8988T (cell line): ENCODE measurements at regions not wholly inside any gene's neighbourhood (a gene's known extent, or its start where the extent isn't known, plus 50 kb on each side); places are given as distances from the start of the nearest gene placed in this dataset.

Experiments used
- DNase-seq: peaks from one replicate; pipeline ENCODE4 v3.0.0; 2011

DNA sequence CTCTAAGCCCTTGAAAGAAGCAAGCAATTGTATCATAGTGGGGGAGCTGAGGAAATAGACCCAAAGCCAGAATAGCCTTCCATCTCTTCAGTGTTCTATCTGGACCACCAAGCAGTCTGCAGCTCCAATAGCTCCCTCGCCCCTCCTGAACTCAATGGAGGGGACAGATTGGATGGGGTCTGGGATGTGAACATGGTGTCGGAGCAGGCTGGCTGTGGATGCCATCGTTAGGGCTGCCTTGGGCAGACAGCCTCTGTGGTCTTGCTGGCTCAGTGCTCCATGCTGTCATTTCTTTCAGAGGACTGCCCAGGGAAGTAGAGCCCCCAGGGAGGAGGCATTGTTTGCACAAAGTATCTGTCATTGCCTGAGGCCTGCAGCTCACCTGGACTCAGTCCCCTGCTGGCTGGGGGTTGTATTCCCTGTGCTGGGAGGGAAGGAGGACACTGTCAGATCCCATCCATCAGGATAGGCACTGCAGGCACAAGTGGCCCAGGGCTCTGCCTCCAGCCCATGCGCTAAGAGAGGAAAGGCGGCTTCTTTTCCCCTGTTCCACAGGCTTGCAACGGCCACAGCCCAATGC, 537.7 kb downstream of the BUD13 start:
- no peak for DNase-seq

DNA sequence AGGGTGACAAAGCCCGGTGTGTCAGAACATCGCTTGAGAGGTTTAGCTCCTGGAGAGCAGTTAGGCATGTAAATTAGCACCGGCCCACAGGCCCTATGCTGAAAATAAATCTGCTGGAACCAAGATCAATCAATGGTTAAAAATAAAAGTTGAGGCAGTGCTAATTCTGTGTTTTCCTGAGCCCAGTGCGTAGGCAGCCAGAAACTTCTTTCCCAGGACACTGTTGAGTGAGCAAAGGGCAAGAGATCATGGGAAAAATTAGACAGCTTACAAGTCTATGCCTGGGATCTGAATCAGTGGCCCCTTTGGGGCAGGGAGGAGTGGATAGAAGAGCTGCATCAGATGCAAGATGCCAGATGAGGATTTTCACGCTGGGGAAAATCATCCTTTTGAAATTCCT, 539.2 kb downstream of the BUD13 start:
- no peak for DNase-seq

DNA sequence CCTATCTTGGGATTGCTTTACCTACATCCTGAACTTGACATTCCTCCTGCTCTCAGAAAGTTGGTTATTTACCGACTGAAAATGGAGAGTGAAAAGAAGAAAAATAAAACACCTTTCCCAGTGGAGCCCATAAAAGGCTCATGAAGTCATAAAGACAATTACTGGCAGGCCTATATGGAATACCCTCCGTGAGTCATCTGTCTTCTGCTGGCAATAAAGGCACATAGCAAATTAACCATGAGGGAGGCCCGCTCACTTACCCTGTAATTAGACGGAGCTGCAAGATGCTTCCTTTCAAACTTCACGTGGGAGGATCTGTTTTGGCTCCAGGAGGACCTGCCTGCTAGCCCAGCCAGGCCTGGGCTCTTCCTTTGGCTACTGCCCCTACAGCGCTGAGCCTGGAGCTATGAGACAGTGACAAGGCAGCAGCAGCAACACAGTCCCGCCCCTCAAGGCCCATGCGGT, 540.4 kb downstream of the BUD13 start:
- no peak for DNase-seq

DNA sequence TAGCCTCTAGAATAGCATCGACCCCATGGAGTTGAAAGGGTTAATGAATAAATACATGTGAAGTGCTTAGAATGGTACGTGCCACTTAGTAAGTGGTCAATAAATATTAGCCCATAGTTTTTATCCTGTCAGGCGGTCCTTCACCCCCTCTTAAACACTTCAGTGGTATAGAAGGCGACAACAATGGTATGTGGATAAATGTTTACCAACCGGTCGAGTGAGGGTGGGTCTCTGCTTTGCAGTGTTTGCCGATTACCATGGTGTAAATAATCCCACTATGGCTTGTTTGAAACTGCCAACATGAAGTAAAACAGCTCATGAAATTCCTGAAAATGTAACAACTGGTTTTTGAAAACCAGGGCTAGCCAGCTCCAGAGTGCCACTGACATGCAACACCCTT, 541.2 kb downstream of the BUD13 start:
- no peak for DNase-seq

DNA sequence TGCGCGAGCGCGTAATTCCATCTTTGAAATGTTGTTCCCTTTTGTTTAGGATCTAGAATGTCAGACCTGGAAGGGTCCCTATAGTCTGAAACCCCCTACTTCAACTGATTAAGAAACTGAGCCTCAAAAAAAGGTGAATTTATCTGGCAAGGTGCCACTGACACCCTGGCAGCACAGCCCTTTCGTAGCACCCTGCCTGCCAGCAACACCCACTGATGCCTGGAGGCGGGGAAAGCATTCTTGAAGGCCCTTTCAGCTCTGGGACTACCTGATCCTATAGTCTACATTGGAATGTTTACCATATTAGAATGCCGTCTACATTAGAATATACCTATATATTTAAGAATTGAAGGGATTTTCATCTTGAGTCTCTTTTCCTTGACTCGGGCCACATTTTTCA, 542.3 kb downstream of the BUD13 start:
- no peak for DNase-seq

DNA sequence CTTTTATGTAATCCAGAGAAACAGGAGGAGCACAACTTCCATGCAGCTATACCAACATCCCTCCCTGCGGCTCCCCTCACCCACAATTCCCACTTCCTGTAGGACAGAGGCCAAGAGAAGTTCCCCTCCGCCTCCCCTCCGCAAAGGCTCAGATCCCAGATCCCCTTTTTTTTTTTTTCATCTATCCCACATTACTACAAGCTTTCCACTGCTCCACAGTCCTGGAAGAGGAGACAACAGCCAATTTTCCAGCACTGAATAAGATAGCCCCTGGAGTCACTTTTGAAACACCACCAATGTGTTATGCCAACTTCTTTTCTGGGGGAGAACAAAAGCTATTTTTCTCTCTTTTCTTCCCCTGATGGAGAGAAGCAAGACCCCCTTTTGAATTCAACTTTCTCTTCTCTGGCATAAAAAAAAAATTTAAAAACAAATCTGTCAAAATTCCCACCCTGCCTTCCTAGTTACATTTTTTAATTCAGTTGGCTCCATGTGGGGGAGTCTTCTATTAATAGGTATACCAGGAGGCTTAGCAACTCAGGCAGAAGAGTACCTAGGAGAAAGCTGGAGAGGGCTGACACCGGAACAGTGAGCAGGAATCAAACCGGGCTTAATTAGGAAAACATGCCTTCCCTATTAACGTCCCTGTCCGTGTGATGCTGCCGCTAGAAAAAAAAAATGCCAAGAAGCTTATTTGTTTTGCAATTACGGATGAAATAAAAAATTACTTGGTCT, 543.4 kb downstream of the BUD13 start:
- no peak for DNase-seq

DNA sequence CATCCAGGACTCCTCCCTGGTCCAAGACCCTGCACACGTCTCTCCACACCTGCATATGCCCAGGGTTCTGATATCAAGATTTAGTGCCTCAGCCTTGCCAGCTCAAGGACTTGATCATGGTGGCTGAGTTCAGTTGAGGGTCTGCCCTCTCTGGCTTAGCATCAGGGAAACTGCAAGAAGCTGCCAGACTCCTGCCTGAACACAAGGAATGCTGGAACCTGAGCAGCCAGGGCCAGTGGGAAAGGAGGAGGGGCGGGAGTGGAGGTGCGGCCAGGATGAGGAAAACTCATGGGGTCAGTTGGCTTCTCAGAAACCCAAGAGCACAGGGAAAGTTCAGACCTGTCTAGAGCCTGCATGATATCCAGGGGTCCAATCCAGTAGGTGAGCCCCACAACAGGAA, 546.1 kb downstream of the BUD13 start:
- DNase-seq, result no peak

DNA sequence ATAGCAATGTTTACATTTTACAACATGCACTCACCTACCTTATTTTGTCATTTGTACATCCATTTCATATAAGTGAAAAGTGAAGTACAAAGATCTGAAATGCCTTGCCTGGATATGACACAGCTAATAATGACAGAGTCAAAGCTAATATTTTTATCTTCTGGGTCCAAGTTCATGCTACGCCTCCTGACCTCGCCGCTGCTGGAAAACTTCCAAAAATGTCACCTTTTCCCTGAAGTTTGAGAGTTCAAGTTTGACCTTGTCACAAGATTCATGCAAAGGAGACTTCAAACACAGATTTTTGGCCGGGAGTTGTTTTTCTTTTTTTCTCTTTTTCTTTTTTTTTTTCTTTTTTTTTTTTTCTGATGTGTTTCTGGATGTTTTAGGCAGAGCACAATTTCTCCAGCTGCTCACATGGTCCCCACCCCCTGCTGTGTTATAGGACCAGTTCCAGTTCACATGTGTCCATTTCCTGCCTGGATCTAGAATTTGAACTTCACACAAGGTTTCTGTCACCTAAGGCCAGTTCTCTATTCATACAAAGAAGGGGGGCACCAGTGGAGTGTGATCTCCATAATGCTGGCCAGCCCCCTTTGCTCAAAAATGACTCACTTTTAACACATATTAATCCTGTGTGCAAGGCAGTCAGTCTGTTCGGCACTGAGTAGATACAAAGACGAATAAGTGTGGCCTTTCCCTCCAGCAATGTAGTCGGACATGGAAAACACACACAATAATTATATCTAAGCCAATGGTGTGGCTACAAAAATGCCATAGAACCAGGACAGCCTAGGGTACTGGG, 546.8 kb downstream of the BUD13 start:
- DNase-seq, result no peak

DNA sequence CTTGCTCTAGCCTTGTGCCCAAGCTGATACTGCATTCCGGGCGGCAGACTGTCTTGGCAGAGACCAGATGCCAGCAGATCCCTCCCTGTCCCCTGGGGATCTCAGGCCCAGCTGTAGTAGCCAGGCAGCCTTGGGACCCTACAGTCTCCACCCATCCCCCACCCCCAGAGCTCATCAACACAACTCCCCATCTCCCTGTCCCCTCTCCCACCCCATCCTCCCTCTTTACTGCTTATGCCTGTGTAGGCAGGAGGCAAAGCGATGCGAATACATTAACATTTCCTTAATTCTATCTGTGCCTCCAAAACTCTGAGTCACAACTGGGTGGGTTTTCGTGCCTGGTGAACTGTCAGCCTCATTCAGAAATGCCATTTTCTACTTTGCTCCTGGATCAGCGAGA, 547.6 kb downstream of the BUD13 start:
- no peak for DNase-seq

DNA sequence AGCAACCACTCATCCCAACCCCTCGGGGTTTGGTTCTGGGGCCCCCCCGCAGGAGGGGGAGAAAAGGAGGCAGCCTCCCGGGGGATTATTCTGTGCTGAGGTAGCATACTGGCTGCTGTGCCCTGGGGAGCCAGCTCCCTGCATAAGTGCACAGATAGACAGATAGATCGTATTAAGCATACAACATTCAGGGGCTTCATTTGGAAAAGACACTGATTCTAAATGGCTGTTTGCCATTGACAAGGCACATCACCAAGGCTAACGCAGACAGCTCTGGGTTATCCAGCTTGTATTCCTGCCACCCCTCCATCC, 547.9 kb downstream of the BUD13 start:
- no peak for DNase-seq

DNA sequence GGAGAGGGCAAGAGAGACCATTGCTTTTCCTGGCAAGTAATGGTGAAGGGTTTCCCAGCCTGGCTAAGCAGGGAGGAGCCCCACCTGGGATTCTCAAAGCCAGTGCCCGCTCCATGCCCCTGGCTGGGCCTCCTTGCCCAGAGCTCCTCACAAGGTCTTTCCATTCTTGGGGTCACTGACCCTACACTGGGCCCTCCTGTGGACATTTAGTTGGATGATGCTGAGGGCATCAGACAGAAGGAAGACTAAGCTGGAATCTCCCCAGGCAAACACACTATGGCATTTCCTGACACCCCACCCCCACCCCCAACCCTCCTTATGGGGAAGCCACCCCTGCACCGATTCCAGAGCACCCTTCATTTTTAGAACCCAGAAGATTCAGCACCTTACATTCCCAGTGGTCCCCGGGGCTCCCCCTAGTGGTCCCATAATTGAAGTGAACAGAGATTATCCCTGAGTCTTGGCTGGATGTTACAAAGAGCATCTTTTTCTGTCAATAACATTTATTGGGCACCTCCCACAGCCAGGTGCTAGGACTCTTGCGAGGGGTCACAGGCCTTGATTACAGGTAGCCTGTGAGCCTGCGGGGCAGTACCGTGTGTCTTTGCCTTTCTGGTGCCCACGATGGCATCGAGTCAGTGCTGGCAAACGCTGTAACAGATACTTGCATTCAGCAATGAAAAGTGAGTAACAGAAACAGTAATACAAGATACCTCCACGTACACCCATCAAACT, 548.5 kb downstream of the BUD13 start:
- DNase-seq, result peak; percentile 24

DNA sequence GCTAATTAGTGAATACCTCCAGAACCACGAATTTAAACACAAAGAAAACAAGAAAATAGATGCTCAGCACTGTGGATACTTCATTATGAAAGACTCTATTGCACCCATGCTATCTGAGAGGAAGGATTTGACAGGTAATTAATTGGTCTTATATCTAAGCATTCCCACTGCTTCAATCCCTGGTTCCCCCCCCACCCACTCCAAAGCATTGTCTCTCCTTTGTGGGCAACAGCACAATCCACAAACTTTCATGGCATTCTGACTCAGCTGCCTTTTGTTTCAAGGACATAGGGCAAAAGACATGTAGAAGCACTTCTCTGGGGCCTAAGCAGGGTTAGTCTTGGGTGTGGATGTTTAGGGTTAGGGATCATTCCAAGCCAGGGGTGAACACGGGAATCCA, 551.4 kb downstream of the BUD13 start:
- DNase-seq, result no peak

DNA sequence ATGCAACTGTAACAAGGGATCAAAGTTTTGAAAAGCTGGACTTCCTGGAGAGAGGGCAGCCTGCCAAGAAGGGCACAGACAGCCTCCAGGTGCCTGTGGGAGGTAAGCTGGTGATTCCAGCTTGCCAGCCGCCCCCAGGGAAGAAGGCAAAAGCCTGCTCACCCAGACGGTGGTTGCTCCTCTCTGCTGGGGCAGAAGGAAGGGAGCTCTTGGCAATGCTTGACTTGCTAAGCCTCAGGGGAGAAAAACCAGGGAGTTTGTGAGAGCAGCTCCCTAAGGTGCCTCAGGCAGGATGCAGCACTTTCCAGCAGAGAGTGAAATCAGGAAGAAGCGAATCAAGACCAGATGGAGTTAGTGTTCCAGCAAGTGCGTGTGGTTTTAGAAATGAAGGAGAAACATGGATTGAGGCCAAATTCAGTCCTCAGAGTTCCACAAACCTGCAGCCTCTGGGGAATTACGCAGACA, 553.6 kb downstream of the BUD13 start:
- DNase-seq, result no peak

DNA sequence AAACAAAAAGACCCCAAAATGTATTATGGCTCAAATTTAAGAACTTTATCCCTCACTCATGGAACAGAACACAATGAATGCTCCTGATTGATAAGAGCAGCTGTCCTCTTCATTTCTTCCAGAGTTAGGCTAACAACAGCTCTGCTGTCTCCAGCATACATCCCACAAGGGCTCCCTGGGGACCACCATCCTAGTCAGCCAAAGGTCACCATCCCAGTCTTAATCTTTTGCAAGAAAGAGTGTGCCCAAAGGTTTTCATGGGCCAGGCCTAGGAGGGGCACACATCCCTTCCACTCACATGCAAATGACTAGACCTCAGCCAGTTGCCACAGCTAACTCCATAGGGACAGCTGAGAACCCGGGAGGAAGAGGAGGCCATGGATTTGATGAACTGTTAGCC, 555.3 kb downstream of the BUD13 start:
- DNase-seq, result no peak

DNA sequence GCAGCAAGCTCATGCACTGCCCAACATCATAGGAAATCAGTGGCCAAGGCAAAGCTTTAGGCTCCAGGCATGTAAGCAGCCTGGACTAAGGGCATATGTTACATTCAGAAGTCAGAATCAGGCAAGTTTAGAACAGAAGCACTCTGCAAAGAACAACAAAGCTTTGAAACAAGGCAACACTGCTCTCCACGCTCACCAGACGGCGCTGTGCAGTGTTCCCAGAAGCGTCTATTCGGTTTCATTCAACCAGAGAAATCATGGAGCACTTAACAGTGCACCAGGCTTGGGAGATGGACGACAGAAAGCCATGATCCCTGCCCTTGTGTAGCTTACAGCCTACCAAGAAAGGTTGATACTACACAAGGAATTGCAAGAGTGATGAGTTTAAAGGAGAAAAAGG, 555.8 kb downstream of the BUD13 start:
- DNase-seq, result no peak

DNA sequence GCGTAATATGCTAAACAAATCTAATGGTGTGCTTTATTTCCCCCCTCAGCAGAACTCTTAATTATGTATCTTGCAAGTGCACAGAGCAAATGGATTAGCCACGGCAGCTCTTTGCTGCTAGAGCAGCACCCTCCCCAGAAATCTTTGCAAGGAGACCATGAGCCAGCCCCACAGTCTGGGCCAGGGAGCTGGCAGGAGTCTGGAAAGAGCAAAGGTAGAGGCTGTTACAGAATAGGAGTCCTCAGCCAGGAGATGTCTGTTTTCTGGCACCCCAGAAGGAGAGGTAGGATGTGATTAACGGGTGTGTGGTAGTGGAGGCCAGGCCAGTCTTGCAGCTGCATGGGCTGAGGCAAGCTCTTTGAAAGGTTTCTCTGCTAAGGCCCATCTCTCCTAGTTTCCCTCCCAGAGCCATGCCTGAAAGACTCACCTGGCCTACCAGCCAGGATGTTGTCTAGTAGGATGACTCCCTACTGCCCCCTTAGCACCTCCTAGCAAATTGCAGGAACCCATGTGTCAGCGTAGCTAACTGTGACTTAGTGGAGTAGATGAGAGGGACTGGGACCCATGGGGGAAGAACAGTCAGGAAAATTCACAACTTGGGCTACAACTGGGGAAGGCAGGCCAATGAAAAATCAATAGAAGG, 557.2 kb downstream of the BUD13 start:
- DNase-seq, result no peak

DNA sequence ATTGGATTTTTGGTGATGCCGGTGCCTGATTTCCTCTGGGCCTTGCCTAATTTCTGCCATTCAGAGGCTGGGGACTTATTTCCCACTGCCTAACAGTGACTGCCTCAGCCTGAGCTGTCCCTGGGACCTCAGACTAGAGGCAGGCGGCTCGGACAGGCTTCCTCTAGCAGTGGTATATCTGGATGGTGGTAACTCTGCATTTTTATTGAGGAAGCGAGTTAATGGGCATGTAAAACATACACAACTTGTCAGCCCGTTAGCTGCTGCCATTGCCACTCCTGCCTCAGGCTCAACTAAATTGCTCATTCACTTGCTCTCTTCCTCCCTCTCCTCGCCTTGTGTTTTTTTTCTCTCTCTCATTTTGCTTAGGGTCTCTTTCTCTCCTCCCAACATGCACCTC, 561.6 kb downstream of the BUD13 start:
- DNase-seq, result no peak

DNA sequence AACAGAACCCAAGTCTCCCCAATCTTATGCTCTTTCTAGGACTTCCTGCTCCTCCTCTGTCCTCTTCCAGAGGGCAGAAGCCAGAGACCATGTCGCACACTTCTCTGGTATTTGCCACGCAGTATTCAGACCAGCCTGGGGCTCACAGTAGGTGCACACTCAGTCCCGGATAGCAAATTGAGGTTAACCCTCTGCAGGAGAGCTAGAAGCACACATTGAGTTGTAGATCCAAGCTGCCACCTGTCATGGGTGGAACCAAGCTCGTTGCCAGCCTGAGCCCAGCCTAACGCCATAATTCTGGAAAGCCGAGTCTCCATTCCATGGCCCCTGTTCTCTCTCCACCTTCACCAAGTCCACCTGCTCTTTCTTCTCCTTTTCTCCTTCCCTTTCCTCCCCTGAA, 562.1 kb downstream of the BUD13 start:
- no peak for DNase-seq

DNA sequence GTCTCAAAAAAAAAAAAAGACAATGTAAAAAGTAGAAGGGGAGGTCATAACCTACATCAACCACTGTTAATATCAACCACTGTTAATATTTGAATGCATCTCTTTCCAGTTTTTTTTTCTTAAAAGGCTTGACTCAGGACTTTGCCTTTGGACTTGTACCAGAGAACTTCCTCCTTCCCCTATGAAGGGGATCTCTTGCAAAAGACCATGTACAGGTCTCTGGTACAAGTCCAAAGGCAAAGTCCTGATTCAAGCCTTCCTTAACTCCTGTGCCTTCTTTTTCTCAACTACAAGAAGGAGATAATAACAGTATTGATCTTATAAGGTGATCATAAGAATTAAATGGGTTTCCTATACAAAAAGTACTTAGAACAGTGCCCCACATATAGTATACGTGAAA, 563.5 kb downstream of the BUD13 start:
- DNase-seq, result no peak

DNA sequence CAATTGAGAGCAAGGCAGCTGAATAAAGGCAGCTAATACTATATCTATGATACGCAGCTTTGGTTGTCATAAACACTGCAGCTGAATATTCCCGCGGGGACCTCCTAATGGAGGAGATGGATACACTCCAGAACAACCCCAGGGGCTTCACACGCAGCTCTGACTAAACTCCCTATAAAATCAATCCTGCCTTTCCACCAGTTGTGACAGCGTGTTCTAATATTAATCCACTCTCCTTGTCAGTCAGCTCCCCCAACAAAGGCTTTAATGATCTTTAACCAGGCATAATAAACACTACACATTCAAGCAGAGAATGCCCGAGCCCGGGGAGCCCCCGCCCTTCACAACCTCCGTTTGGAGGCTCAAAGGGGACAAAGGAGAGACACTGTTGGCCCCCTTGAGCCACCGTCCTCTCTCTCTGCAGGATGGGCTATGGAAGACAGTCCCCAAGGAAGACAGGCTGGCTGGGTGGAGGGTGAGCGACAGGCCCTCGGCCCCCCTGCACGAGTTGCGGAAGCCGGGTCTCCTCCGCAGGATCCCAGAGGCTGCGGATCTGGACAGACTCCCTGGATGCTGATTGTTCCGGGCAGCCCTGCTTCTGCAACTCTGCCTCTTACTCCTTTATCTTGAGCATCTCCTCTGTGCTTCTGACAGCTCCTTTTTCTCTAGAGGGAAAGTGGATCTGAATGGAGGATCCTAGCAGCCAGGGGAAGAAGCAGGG, 565.2 kb downstream of the BUD13 start:
- no peak for DNase-seq

DNA sequence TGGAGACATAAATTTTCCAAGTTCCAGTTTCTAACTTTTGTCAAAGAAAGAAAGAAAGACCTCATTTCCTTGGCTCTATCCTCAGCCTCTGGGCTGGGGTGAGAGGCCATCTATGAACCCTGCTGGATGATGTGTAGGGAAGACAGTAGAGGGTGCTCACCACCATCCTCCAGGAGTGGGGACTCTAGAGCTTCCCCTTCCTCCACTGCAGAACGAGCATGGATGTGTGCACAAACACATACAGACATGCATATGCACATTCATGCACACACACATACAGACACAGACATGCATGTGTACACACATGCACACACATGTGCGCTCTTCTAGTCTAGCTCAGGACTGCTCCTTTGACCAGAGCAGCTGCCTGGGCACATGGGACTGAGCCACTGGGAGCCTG, 565.8 kb downstream of the BUD13 start:
- no peak for DNase-seq

DNA sequence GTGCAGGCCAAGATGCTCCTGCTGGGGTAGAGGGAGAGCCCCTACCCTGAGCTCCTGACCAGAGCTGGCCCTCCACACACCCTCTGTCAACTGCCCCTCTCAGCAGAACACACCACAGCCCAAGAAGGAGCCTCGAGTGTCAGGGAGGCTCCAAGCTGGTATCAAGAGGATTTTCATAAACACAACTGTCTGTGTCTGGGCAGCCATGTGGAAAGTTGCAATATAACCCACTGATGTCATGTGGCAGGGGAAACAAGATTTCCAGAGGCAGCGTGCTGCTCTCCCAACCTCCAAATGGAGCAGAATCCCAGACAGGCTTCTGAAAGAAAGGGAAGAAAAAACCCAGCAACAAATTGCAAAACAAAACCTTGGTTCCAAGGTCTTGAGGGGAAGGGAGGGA, 569.9 kb downstream of the BUD13 start:
- no peak for DNase-seq
